Transverse colon (tissue), 4 donors: ENCODE measurements at regions not wholly inside any gene's neighbourhood (a gene's known extent, or its start where the extent isn't known, plus 50 kb on each side); places are given as distances from the start of the nearest gene placed in this dataset.

Experiments used
- DNase-seq: peaks from one replicate; pipeline ENCODE4 v3.0.0-alpha.2; 2019
- H3K27ac ChIP-seq, 4 donors: fragments of 200-600 bp; sonication (generic); 2 replicates each; pipeline ENCODE4 v1.5.1; 2016 to 2018; ENCODE audit warnings: inconsistent platforms in 4 of 4
- H3K27me3 ChIP-seq: fragments of 200-600 bp; sonication (generic); 2 replicates; pipeline ENCODE4 v1.5.1; 2017; ENCODE audit warnings: inconsistent platforms
- H3K36me3 ChIP-seq, 4 donors: fragments of 200-600 bp; sonication (generic); 2 replicates each; pipeline ENCODE4 v1.5.1; 2017 to 2019; ENCODE audit warnings: inconsistent platforms in 4 of 4
- H3K4me1 ChIP-seq, 4 donors: fragments of 200-600 bp; sonication (generic); 2 replicates each; pipeline ENCODE4 v1.5.1; 2017 to 2020; ENCODE audit warnings: inconsistent platforms in 4 of 4
- H3K4me3 ChIP-seq, 4 donors: fragments of 200-600 bp; sonication (generic); 1 replicate in 1 of 4; 2 replicates in 3 of 4; pipeline versions ENCODE4 v1.5.1 to v1.6.1; 2017 to 2019; ENCODE audit warnings: inconsistent platforms in 4 of 4
- H3K9me3 ChIP-seq, 2 donors: fragments of 200-600 bp; sonication (generic); 2 replicates each; pipeline ENCODE4 v1.5.1; 2017 to 2019; ENCODE audit warnings: inconsistent platforms in 2 of 2
- EP300 ChIP-seq: sonication (generic); formaldehyde crosslinking; IDR thresholded peaks from one replicate; pipeline ENCODE4 v1.6.1; 2017; ENCODE audit warnings: antibody characterized with exemption, low read depth
- POLR2A ChIP-seq: fragments of 450-650 bp; IDR thresholded peaks from one replicate; pipeline ENCODE4 v1.6.1; 2016; ENCODE audit warnings: antibody characterized with exemption, mild to moderate bottlenecking, moderate library complexity
- POLR2AphosphoS5 ChIP-seq, 3 donors: sonication (generic); formaldehyde crosslinking; IDR thresholded peaks; one replicate each; pipeline ENCODE4 v1.6.1; 2016; ENCODE audit warnings: antibody characterized with exemption in 3 of 3
- WGBS, 2 donors: methylation state at CpG; one replicate each; pipeline ENCODE4 v1.1.5; 2018; ENCODE audit warnings: low coverage in 1 of 2; 5-methylcytosine and 5-hydroxymethylcytosine counted together
- in situ Hi-C, 4 donors: fragments of 200-750 bp; cut with MboI; loops; one replicate each; pipeline versions ENCODE4 v1.15.0 to v1.15.1; 2017; ENCODE audit warnings: low sequenced_read_pairs in 3 of 4, low pct_ligation_motif_present in 1 of 4, low pct_unique_long_range_greater_than_20kb in 1 of 4
- intact Hi-C: fragments of 100-400 bp; cut with DNase I; formaldehyde crosslinking; loops from one replicate; pipeline ENCODE4 v1.15.1; 2023; ENCODE audit warnings: low total_unique reads
- TF ChIP-seq, protein P1 (sequence below), 5 experiments: fragments of 200-600 bp in 3 of 5; fragments of 450-650 bp in 2 of 5; sonication (generic) in 3 of 5; IDR thresholded peaks; 1 replicate in 2 of 5; 2 replicates in 3 of 5; pipeline ENCODE4 v1.5.1; 2016 to 2017; ENCODE audit warnings: antibody characterized with exemption in 5 of 5, inconsistent platforms in 3 of 5, mild to moderate bottlenecking in 2 of 5, moderate library complexity in 1 of 5

DNA sequence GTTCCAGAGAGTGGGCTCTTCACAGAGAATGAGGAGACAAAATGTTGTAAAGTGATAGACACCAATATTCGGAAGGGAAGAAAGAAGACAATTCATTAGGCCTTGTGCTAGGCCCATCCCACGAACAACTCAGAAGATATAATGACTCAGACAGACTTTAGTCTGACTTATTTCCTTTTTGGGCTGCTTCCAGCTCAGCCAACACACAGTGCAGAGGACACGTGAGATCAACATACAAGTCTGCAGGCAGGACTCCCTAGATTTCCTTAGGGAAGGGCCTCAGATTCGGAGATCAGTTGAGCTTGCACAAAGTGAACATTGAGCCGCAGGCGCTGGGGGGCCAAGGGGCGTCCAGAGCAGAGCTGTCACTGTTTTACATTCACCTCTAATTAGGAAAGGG lies 290.7 kb upstream of the TENM3 start:
- Histone ChIP-seq H3K9me3 (no peaks in the 10 kb centered on the region), H3K4me1 (no peaks in the 10 kb centered on the region), H3K27ac (no peak overlapping the region), H3K36me3 (no peaks in the 10 kb centered on the region), H3K27me3 (no peaks in the 10 kb centered on the region), H3K4me3 (no peak overlapping the region)
- peak; percentile 25 for DNase-seq
- TF ChIP-seq POLR2A (no peak), EP300 (no peak), POLR2AphosphoS5 (IDR thresholded peaks at IDR 0.05) (no peak)
- TF ChIP-seq, protein P1, sequence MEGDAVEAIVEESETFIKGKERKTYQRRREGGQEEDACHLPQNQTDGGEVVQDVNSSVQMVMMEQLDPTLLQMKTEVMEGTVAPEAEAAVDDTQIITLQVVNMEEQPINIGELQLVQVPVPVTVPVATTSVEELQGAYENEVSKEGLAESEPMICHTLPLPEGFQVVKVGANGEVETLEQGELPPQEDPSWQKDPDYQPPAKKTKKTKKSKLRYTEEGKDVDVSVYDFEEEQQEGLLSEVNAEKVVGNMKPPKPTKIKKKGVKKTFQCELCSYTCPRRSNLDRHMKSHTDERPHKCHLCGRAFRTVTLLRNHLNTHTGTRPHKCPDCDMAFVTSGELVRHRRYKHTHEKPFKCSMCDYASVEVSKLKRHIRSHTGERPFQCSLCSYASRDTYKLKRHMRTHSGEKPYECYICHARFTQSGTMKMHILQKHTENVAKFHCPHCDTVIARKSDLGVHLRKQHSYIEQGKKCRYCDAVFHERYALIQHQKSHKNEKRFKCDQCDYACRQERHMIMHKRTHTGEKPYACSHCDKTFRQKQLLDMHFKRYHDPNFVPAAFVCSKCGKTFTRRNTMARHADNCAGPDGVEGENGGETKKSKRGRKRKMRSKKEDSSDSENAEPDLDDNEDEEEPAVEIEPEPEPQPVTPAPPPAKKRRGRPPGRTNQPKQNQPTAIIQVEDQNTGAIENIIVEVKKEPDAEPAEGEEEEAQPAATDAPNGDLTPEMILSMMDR (IDR thresholded peaks at IDR 0.05): no peak
- in situ Hi-C loops: no loop called here
- 24 to 28% methylated on average over 2 to 7 of the region's 7 CpGs for WGBS, 2 donors
- intact Hi-C loops: no loop called here

DNA sequence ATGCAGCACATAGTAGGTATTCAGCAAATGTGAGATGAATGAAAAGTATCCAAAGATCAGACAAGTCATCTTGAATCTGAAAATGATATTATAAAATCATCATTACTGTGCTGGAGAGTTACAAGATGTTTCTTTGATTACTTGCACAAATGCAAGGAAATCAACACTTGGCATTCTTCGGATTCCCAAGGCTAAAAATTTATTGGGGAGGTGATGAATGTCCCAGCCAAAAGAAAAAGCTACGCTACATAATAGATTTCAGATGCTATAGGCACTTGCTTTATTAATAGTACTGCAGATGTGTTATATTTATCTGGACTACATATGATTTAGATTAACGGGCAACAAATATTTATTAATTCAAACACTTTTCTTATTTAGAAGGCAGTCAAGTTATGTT lies 286.7 kb upstream of the TENM3 start:
- Histone ChIP-seq H3K27ac (no peak overlapping the region), H3K36me3 (no peaks in the 10 kb centered on the region), H3K27me3 (no peaks in the 10 kb centered on the region), H3K4me3 (no peak overlapping the region), H3K9me3 (no peaks in the 10 kb centered on the region), H3K4me1 (no peaks in the 10 kb centered on the region)
- intact Hi-C loops (no loop called here), in situ Hi-C loops (no loop called here)
- no peak for DNase-seq
- TF ChIP-seq POLR2AphosphoS5 (IDR thresholded peaks at IDR 0.05) (no peak), EP300 (no peak), POLR2A (no peak)
- TF ChIP-seq, protein P1 (IDR thresholded peaks at IDR 0.05): no peak
- 57 to 65% methylated on average over 2 to 3 of the region's 3 CpGs for WGBS, 2 donors

DNA sequence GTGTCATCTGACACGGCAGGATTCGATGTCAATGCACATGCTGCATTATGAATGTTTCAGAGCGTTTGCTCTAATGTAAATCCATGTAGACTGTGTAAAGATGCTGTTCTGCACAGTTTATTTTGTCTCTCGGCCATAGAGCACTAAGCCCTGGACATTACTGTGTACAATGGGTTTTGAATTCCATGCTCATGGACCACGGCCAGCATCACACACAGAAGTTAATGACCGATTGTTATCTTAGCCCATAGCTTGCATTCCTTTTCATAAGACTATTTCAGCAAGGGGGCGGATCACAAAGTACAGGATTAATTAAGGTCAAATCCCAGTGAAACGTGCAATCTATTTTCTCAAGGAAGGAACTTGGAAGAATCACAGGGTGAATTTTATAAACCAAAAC lies 286.1 kb upstream of the TENM3 start:
- Histone ChIP-seq H3K9me3 (no peaks in the 10 kb centered on the region), H3K27me3 (no peaks in the 10 kb centered on the region), H3K4me3 (no peak overlapping the region), H3K36me3 (no peaks in the 10 kb centered on the region), H3K4me1 (no peaks in the 10 kb centered on the region), H3K27ac (no peak overlapping the region)
- no peak for TF ChIP-seq POLR2AphosphoS5 (IDR thresholded peaks at IDR 0.05)
- TF ChIP-seq, protein P1 (IDR thresholded peaks at IDR 0.05): no peak
- no peak for TF ChIP-seq EP300
- no peak for TF ChIP-seq POLR2A
- no peak for DNase-seq
- intact Hi-C loops: no loop called here
- WGBS, 2 donors: 40 to 48% methylated on average over 7 to 8 of the region's 8 CpGs
- in situ Hi-C loops: no loop called here

DNA sequence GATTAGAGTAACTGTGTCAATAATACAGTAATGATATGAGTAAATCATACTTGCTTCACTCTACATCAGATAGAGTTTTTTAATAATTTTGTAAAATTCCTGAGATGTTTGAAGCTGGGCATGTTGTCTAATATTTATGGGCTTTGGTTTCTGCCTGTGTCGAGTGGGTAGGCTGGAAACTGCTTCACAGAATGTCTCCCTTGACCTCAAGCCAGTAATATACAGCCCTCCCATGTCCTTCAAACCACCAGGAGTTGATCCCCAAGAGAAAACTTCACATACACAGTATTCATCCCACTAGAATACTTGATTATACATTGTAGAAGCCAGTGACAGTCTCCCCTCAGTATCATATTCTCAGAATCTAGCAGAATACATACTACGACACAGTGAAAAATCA lies 284.8 kb upstream of the TENM3 start:
- no peak overlapping the region for H3K4me3 ChIP-seq
- no peaks in the 10 kb centered on the region for H3K36me3 ChIP-seq
- intact Hi-C loops: no loop called here
- H3K27ac ChIP-seq: no peak overlapping the region
- H3K4me1 ChIP-seq: no peaks in the 10 kb centered on the region
- no peaks in the 10 kb centered on the region for H3K9me3 ChIP-seq
- TF ChIP-seq EP300 (no peak), POLR2AphosphoS5 (IDR thresholded peaks at IDR 0.05) (no peak), POLR2A (no peak)
- TF ChIP-seq, protein P1 (IDR thresholded peaks at IDR 0.05): no peak
- DNase-seq: no peak
- no peaks in the 10 kb centered on the region for H3K27me3 ChIP-seq
- in situ Hi-C loops: no loop called here
- WGBS, 2 donors: 56 to 67% methylated on average over 2 of the region's 2 CpGs
